ENCODE measurements at regions not wholly inside any gene's neighbourhood (a gene's known extent, or its start where the extent isn't known, plus 50 kb on each side); places are given as distances from the start of the nearest gene placed in this dataset.
"Not testable (repeated sequence)": the region's sequence is repeated elsewhere in the genome, so short reads cannot be mapped to it uniquely, and the experiment has no call there.

- Histone ChIP-seq H3K27ac (ENCODE audit: low read depth, low read length) (no peak overlapping the region), H3K9me3 (ENCODE audit: low read length) (no peaks in the 10 kb centered on the region), H3K36me3 (ENCODE audit: insufficient read depth, low read length) (no peaks in the 10 kb centered on the region), H3K4me3 (ENCODE audit: low read depth in 1 of 2, low read length in 2 of 2) (no peak overlapping the region), H3K9ac (ENCODE audit: low read length) (no peak overlapping the region), H3K4me1 (ENCODE audit: insufficient read depth, low read length) (no peaks in the 10 kb centered on the region), H3K27me3 (ENCODE audit: control insufficient read depth in 1 of 2, insufficient read depth in 2 of 2, low read length in 2 of 2) (no peaks in the 10 kb centered on the region)
Observed at GRCh38 chr9:15079989-15080388, 169.8 kb upstream of the FREM1 start.

- no peak overlapping the region for H3K27ac ChIP-seq (ENCODE audit: low read depth, low read length)
- no peaks in the 10 kb centered on the region for H3K36me3 ChIP-seq (ENCODE audit: insufficient read depth, low read length)
- H3K4me1 ChIP-seq (ENCODE audit: insufficient read depth, low read length), result no peaks in the 10 kb centered on the region
- H3K9me3 ChIP-seq (ENCODE audit: low read length), result no peaks in the 10 kb centered on the region
- no peak overlapping the region for H3K4me3 ChIP-seq (ENCODE audit: low read depth in 1 of 2, low read length in 2 of 2)
- H3K9ac ChIP-seq (ENCODE audit: low read length), result no peak overlapping the region
- H3K27me3 ChIP-seq (ENCODE audit: control insufficient read depth in 1 of 2, insufficient read depth in 2 of 2, low read length in 2 of 2), result no peaks in the 10 kb centered on the region
Observed at GRCh38 chr9:15077946-15078729, 167.9 kb upstream of the FREM1 start.

DNA sequence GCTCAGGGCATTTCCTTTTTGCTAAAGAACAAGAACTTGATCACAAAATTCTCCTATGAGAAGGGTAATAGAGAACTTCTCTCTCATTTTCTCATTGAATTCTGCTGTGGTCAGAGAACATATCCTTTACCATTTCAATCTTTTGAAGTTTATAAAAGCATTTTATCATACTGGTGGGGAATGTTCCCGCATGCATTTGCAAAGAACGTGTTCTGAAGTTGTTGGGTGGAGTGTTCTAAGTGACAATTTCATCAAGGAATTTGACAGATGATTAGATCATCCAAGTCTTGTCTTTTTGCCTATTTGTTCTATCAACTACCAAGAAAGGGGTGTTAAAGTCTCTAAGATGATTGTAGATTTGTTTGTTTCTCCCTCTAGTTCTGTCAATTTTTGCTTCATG, 163.4 kb upstream of the FREM1 start:
- no peaks in the 10 kb centered on the region for H3K36me3 ChIP-seq (ENCODE audit: insufficient read depth, low read length)
- H3K27ac ChIP-seq (ENCODE audit: low read depth, low read length), result no peak overlapping the region
- no peaks in the 10 kb centered on the region for H3K9me3 ChIP-seq (ENCODE audit: low read length)
- H3K9ac ChIP-seq (ENCODE audit: low read length), result no peak overlapping the region
- H3K27me3 ChIP-seq (ENCODE audit: control insufficient read depth in 1 of 2, insufficient read depth in 2 of 2, low read length in 2 of 2), result no peaks in the 10 kb centered on the region
- no peak overlapping the region for H3K4me3 ChIP-seq (ENCODE audit: low read depth in 1 of 2, low read length in 2 of 2)
- no peaks in the 10 kb centered on the region for H3K4me1 ChIP-seq (ENCODE audit: insufficient read depth, low read length)

DNA sequence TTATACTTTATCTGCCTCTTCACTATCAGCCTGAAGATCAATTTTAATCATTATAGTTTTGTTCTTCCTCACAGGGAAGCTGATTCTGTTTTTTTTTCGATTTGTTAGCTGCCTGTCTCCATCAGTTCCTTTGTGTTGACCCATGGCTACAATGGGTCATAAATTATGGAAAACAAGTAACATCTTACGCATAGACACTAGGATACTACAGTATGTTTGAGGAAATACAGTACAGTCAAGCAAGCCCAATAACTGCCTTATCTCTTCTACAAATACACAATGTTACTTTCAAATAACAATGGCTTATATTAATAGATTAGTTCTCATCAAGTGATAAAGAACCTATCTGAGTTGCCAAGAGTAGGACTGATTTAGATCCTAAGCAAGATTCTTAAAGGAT, 160.5 kb upstream of the FREM1 start:
- no peak overlapping the region for H3K9ac ChIP-seq (ENCODE audit: low read length)
- no peaks in the 10 kb centered on the region for H3K9me3 ChIP-seq (ENCODE audit: low read length)
- no peaks in the 10 kb centered on the region for H3K4me1 ChIP-seq (ENCODE audit: insufficient read depth, low read length)
- H3K27me3 ChIP-seq (ENCODE audit: control insufficient read depth in 1 of 2, insufficient read depth in 2 of 2, low read length in 2 of 2), result no peaks in the 10 kb centered on the region
- H3K4me3 ChIP-seq (ENCODE audit: low read depth in 1 of 2, low read length in 2 of 2), result no peak overlapping the region
- no peak overlapping the region for H3K27ac ChIP-seq (ENCODE audit: low read depth, low read length)
- H3K36me3 ChIP-seq (ENCODE audit: insufficient read depth, low read length), result no peaks in the 10 kb centered on the region

GRCh38 chr9:15069106-15069505, 158.9 kb upstream of the FREM1 start:
- Histone ChIP-seq H3K27ac (ENCODE audit: low read depth, low read length) (no peak overlapping the region), H3K9me3 (ENCODE audit: low read length) (no peaks in the 10 kb centered on the region), H3K9ac (ENCODE audit: low read length) (no peak overlapping the region), H3K4me3 (ENCODE audit: low read depth in 1 of 2, low read length in 2 of 2) (no peak overlapping the region), H3K4me1 (ENCODE audit: insufficient read depth, low read length) (no peaks in the 10 kb centered on the region), H3K27me3 (ENCODE audit: control insufficient read depth in 1 of 2, insufficient read depth in 2 of 2, low read length in 2 of 2) (no peaks in the 10 kb centered on the region), H3K36me3 (ENCODE audit: insufficient read depth, low read length) (no peaks in the 10 kb centered on the region)

DNA sequence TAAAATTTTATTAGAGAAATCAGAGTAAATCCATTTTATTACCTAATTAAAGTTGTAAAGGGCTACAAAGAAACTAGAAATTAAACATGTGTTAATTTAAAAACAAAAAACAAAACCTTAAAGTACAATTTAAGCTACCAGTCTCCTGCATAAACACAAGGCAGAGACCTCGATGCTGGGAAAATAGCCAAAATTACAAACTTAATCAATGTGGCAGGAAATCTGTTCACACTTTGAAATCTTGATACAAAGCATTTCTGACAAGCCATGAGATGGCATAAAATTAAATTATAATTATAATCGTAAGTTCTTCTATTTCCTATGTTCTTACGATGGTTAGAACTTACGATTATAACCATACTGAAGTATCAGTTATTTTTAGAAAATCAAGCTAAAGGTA, 158.0 kb upstream of the FREM1 start:
- H3K4me1 ChIP-seq (ENCODE audit: insufficient read depth, low read length), result no peaks in the 10 kb centered on the region
- no peak overlapping the region for H3K27ac ChIP-seq (ENCODE audit: low read depth, low read length)
- H3K27me3 ChIP-seq (ENCODE audit: control insufficient read depth in 1 of 2, insufficient read depth in 2 of 2, low read length in 2 of 2), result no peaks in the 10 kb centered on the region
- H3K36me3 ChIP-seq (ENCODE audit: insufficient read depth, low read length), result no peaks in the 10 kb centered on the region
- no peak overlapping the region for H3K4me3 ChIP-seq (ENCODE audit: low read depth in 1 of 2, low read length in 2 of 2)
- no peaks in the 10 kb centered on the region for H3K9me3 ChIP-seq (ENCODE audit: low read length)
- H3K9ac ChIP-seq (ENCODE audit: low read length), result no peak overlapping the region

DNA sequence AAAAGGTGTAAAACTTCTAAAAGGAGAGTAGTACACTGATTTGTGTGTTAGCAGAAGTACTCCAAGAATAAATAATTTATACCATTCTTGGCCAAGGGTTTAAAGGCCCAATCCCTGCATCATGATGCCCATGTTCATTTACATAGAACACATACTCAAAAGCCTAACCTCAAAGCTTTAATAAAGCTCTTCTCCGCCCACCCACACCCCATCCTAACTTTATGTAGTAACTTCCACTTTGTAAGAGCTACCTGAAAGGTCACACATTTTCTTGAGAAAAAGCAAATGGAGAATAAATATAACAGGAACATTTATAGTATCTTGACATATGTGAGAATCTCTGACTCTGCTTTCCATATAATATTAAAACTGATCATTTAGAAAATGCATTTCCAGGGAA, 148.8 kb upstream of the FREM1 start:
- Histone ChIP-seq H3K36me3 (ENCODE audit: insufficient read depth, low read length) (no peaks in the 10 kb centered on the region), H3K4me1 (ENCODE audit: insufficient read depth, low read length) (no peaks in the 10 kb centered on the region), H3K27ac (ENCODE audit: low read depth, low read length) (no peak overlapping the region), H3K27me3 (ENCODE audit: control insufficient read depth in 1 of 2, insufficient read depth in 2 of 2, low read length in 2 of 2) (no peaks in the 10 kb centered on the region), H3K9me3 (ENCODE audit: low read length) (no peaks in the 10 kb centered on the region), H3K4me3 (ENCODE audit: low read depth in 1 of 2, low read length in 2 of 2) (no peak overlapping the region), H3K9ac (ENCODE audit: low read length) (no peak overlapping the region)

- H3K9me3 ChIP-seq (ENCODE audit: low read length), result no peaks in the 10 kb centered on the region
- H3K4me1 ChIP-seq (ENCODE audit: insufficient read depth, low read length), result no peaks in the 10 kb centered on the region
- H3K36me3 ChIP-seq (ENCODE audit: insufficient read depth, low read length), result no peaks in the 10 kb centered on the region
Observed at GRCh38 chr9:15058236-15058635, 148.0 kb upstream of the FREM1 start.

DNA sequence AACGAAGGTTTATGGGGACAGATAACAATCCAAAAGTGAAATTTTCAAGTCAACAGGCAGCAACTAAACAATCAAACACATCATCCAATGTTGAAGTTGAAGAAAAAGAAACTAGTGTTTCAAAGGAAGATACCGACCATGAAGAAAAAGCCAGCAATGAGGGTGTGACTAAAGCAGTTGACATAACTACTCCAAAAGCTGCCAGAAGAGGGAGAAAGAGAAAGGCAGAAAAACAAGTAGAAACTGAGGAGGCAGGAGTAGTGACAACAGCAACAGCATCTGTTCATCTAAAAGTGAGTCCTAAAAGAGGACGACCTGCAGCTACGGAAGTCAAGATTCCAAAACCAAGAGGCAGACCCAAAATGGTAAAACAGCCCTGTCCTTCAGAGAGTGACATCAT, 145.1 kb upstream of the FREM1 start:
- not testable (repeated sequence) for H3K27ac ChIP-seq (ENCODE audit: low read depth, low read length); H3K36me3 ChIP-seq (ENCODE audit: insufficient read depth, low read length); H3K9me3 ChIP-seq (ENCODE audit: low read length); H3K4me1 ChIP-seq (ENCODE audit: insufficient read depth, low read length); H3K27me3 ChIP-seq (ENCODE audit: control insufficient read depth in 1 of 2, insufficient read depth in 2 of 2, low read length in 2 of 2); H3K9ac ChIP-seq (ENCODE audit: low read length); H3K4me3 ChIP-seq (ENCODE audit: low read depth in 1 of 2, low read length in 2 of 2)

More at GRCh38 chr9:15058236-15058635, 148.0 kb upstream of the FREM1 start:
- no peak overlapping the region for H3K27ac ChIP-seq (ENCODE audit: low read depth, low read length)
- H3K9ac ChIP-seq (ENCODE audit: low read length), result no peak overlapping the region
- H3K4me3 ChIP-seq (ENCODE audit: low read depth in 1 of 2, low read length in 2 of 2), result no peak overlapping the region
- H3K27me3 ChIP-seq (ENCODE audit: control insufficient read depth in 1 of 2, insufficient read depth in 2 of 2, low read length in 2 of 2), result no peaks in the 10 kb centered on the region

- Histone ChIP-seq H3K27me3 (ENCODE audit: control insufficient read depth in 1 of 2, insufficient read depth in 2 of 2, low read length in 2 of 2) (no peaks in the 10 kb centered on the region), H3K9me3 (ENCODE audit: low read length) (no peaks in the 10 kb centered on the region), H3K27ac (ENCODE audit: low read depth, low read length) (no peak overlapping the region), H3K36me3 (ENCODE audit: insufficient read depth, low read length) (no peaks in the 10 kb centered on the region), H3K4me1 (ENCODE audit: insufficient read depth, low read length) (no peaks in the 10 kb centered on the region), H3K4me3 (ENCODE audit: low read depth in 1 of 2, low read length in 2 of 2) (no peak overlapping the region), H3K9ac (ENCODE audit: low read length) (no peak overlapping the region)
Observed at GRCh38 chr9:15048772-15049171, 138.5 kb upstream of the FREM1 start.

DNA sequence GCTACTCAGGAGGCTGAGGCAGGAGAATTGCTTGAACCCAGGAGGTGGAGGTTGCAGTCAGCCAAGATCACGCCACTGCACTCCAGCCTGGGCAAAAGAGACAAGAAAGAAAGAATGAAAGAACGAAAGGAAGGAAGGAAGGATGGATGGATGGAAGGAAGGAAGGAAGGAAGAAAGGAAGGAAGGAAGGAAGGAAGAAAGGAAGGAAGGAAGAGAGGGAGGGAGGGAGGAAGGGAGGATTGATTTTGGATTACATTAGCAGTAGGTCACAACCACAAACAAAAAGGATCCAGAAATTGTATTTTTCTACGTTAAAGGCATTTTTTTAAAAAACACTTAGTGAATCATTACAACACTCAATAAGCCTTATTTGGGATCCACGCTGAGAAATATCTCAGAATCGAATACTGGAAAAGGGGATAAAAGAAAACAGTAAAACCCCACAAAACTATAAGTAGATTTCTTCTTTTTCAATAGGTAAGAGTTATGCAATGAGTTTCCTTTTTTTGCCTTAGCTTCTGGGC, 136.9 kb upstream of the FREM1 start:
- Histone ChIP-seq H3K9ac (ENCODE audit: low read length) (no peak overlapping the region), H3K4me3 (ENCODE audit: low read depth in 1 of 2, low read length in 2 of 2) (no peak overlapping the region), H3K27ac (ENCODE audit: low read depth, low read length) (no peak overlapping the region), H3K36me3 (ENCODE audit: insufficient read depth, low read length) (no peaks in the 10 kb centered on the region), H3K27me3 (ENCODE audit: control insufficient read depth in 1 of 2, insufficient read depth in 2 of 2, low read length in 2 of 2) (no peaks in the 10 kb centered on the region), H3K4me1 (ENCODE audit: insufficient read depth, low read length) (no peaks in the 10 kb centered on the region), H3K9me3 (ENCODE audit: low read length) (no peaks in the 10 kb centered on the region)

DNA sequence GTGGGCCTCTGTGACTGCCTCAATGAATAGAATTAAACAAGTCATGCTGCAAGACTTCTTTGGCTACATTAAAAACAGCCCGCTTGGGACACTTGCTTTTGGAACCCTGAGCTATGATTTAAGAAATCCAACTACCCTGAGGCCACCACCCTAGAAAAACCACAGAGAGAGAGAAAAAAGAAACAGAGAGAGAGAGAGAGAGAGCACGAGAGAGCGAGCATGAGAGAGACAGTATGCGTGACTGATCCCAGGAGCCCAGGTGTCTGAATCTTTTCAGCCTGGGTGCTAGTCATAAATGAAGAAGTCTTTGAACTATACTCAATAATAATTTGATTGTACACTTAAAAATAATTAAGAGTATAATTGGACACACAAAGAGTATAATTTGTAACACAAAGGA, 123.1 kb upstream of the FREM1 start:
- no peak overlapping the region for H3K9ac ChIP-seq (ENCODE audit: low read length)

More for the DNA sequence above, 123.1 kb upstream of the FREM1 start:
- H3K27me3 ChIP-seq (ENCODE audit: control insufficient read depth in 1 of 2, insufficient read depth in 2 of 2, low read length in 2 of 2), result no peaks in the 10 kb centered on the region
- H3K9me3 ChIP-seq (ENCODE audit: low read length), result no peaks in the 10 kb centered on the region
- no peak overlapping the region for H3K27ac ChIP-seq (ENCODE audit: low read depth, low read length)
- H3K4me3 ChIP-seq (ENCODE audit: low read depth in 1 of 2, low read length in 2 of 2), result no peak overlapping the region
- no peaks in the 10 kb centered on the region for H3K36me3 ChIP-seq (ENCODE audit: insufficient read depth, low read length)
- no peaks in the 10 kb centered on the region for H3K4me1 ChIP-seq (ENCODE audit: insufficient read depth, low read length)

All from muscle layer of colon (tissue), 2 donors.